HepG2 (cell line): ENCODE measurements at regions not wholly inside any gene's neighbourhood (a gene's known extent, or its start where the extent isn't known, plus 50 kb on each side); places are given as distances from the start of the nearest gene placed in this dataset.

Experiments
- ATAC-seq: fragments of 200-7000 bp; cut with Tn5 transposase; 3 replicates; pipeline ENCODE4 v1.9.1; 2020; ENCODE audit warnings: mild to moderate bottlenecking, moderate library complexity
- BruUV-seq: library from RNA; stranded (reverse); fragments of 400-500 nt; replicated peaks from 2 replicates; lab custom pipeline; 2021; lab: Mats Ljungman, UMichigan
- CTCF ChIA-PET: fragments of 300-600 bp; formaldehyde crosslinking; extraction: SDS; loops from one replicate; lab custom pipeline; 2021; ENCODE audit warnings: low total read pairs, inconsistent platforms, low intra/inter-chr PET ratio; lab: Yijun Ruan, JAX
- POLR2A ChIA-PET: fragments of 350-600 bp; sonication (Branson Sonifier 250); formaldehyde crosslinking; loops from one replicate; lab custom pipeline; 2020; ENCODE audit warnings: antibody characterized with exemption, inconsistent platforms; lab: Yijun Ruan, JAX
- DNase-seq: peaks from one replicate; pipeline ENCODE4 v3.0.0-alpha.2; 2015; ENCODE audit warnings: low spot score
- FAIRE-seq: peaks from 3 replicates; lab custom pipeline; 2011; peaks lifted over from hg19 to GRCh38; lab: Jason Lieb, UNC
- H2AFZ ChIP-seq: one replicate; pipeline ENCODE4 v1.6.1; 2011; ENCODE audit warnings: low read length, inconsistent platforms
- H3K27ac ChIP-seq: fragments of 300-600 bp; 3 replicates; pipeline ENCODE4 v1.8.0; 2011; ENCODE audit warnings: mixed run types, mild to moderate bottlenecking, mixed read lengths, low read length, inconsistent platforms; ENCODE audit not compliant: insufficient read depth; ENCODE audit errors: extremely low read length
- H3K27me3 ChIP-seq, 2 experiments: fragments of 200-600 bp in 1 of 2; 2 replicates in 1 of 2; 3 replicates in 1 of 2; pipeline versions ENCODE4 v1.6.0 to v1.8.0; 2011; ENCODE audit warnings: low read length in 2 of 2, mild to moderate bottlenecking in 2 of 2, moderate library complexity in 2 of 2, inconsistent platforms in 1 of 2; ENCODE audit not compliant: insufficient read depth in 2 of 2, control insufficient read depth in 1 of 2
- H3K36me3 ChIP-seq, 2 experiments: fragments of 200-600 bp in 1 of 2; replicated peaks in 1 of 2; 2 replicates in 1 of 2; 3 replicates in 1 of 2; pipeline versions ENCODE4 v1.5.1 to v1.8.0; 2011; ENCODE audit warnings: low read length in 2 of 2, inconsistent platforms in 1 of 2; ENCODE audit not compliant: insufficient read depth in 2 of 2, control insufficient read depth in 1 of 2
- H3K4me1 ChIP-seq: 2 replicates; pipeline ENCODE4 v1.5.1; 2012; ENCODE audit warnings: low read length, inconsistent platforms; ENCODE audit not compliant: insufficient read depth
- H3K4me2 ChIP-seq: 2 replicates; pipeline ENCODE4 v1.6.0; 2011; ENCODE audit warnings: low read depth, low read length, inconsistent platforms
- H3K4me3 ChIP-seq, 3 experiments: fragments of 200-600 bp in 1 of 3; sonication (generic), shearing (Covaris generic) in 1 of 3; replicated peaks in 1 of 3; 2 replicates each; pipeline ENCODE4 v1.5.1; 2011 to 2016; ENCODE audit warnings: low read length in 3 of 3, inconsistent platforms in 2 of 3, low read depth in 2 of 3, mild to moderate bottlenecking in 2 of 3, control low read depth in 1 of 3, mixed read lengths in 1 of 3; ENCODE audit not compliant: insufficient read depth in 1 of 3
- H3K79me2 ChIP-seq: one replicate; pipeline ENCODE4 v1.6.1; 2011; ENCODE audit warnings: low read length, inconsistent platforms; ENCODE audit not compliant: insufficient read depth
- H3K9ac ChIP-seq: 2 replicates; pipeline ENCODE4 v1.6.0; 2011; ENCODE audit warnings: mild to moderate bottlenecking, low read depth, low read length, inconsistent platforms; ENCODE audit not compliant: insufficient read depth
- H3K9me3 ChIP-seq: 2 replicates; pipeline ENCODE4 v1.5.1; 2012; ENCODE audit warnings: mild to moderate bottlenecking, low read length
- H4K20me1 ChIP-seq: 2 replicates; pipeline ENCODE4 v1.6.0; 2011; ENCODE audit warnings: inconsistent platforms, mild to moderate bottlenecking, low read length, moderate library complexity; ENCODE audit not compliant: insufficient read depth
- ARNTL ChIP-seq: sonication (generic); formaldehyde crosslinking; IDR thresholded peaks from 2 replicates; pipeline ENCODE4 v1.4.0; 2020; ENCODE audit warnings: mild to moderate bottlenecking, missing genetic modification reagents
- CENPX ChIP-seq: sonication (generic); formaldehyde crosslinking; IDR thresholded peaks from 2 replicates; pipeline ENCODE4 v1.9.0; 2021; ENCODE audit warnings: mild to moderate bottlenecking, missing genetic modification reagents, moderate library complexity
- ZNF205 ChIP-seq: IDR thresholded peaks from 2 replicates; pipeline ENCODE4 v1.6.1; 2018; ENCODE audit warnings: missing biosample characterization, missing genetic modification reagents
- ZNF256 ChIP-seq: sonication (generic); formaldehyde crosslinking; conservative IDR thresholded peaks from 2 replicates; pipeline ENCODE4 v1.4.0; 2020; ENCODE audit warnings: missing genetic modification reagents
- WGBS: methylation state at CpG from one replicate; pipeline ENCODE4 v1.1.6; 2017; ENCODE audit warnings: low lambda C conversion rate; 5-methylcytosine and 5-hydroxymethylcytosine counted together
- in situ Hi-C: cut with HindIII; loops from 2 replicates; pipeline ENCODE4 v1.10.0; 2017; ENCODE audit warnings: low pct_unique_long_range_greater_than_20kb; ENCODE audit not compliant: extremely low pct_ligation_motif_present
- intact Hi-C: fragments of 100-400 bp; cut with micrococcal nuclease; formaldehyde crosslinking; loops from one replicate; pipeline ENCODE4 v1.10.0; 2022; ENCODE audit not compliant: unreplicated experiment
- TF ChIP-seq, protein P1 (sequence below): IDR thresholded peaks from 2 replicates; pipeline ENCODE4 v1.6.1; 2012; ENCODE audit warnings: low read depth, low read length, improper control_type of control experiment
- TF ChIP-seq, protein P2 (sequence below): sonication (generic); formaldehyde crosslinking; conservative IDR thresholded peaks from 2 replicates; pipeline ENCODE4 v1.8.0; 2022; ENCODE audit warnings: low read depth, missing genetic modification reagents
- TF ChIP-seq, protein P3 (sequence below): sonication (generic); formaldehyde crosslinking; IDR thresholded peaks from 2 replicates; pipeline ENCODE4 v1.8.0; 2023; ENCODE audit warnings: mild to moderate bottlenecking, missing genetic modification reagents

DNA sequence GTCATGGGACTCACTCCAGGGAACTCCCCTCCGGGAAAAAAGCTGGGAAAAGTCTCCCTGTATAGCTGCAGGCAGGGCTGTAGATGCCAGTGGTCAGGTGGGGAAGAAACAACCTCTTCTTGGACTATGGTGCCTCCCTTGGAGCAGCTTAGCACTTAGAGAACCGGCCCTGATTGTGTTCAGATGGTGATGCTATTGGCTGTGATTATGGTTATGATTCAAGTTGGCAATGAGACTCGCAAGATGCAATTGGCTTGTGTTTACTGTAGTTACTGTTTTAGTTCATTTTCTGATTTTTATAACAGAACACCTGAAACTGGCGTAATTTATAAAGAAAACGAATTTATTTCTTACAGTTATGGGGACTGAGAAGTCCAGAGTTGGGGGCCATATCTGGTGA, 80.9 kb upstream of the ADRA1D start (continued):
- TF ChIP-seq ZNF205 (CRISPR knock-in tag): no peak
- no peak for TF ChIP-seq ZNF256 (CRISPR knock-in tag)
- TF ChIP-seq, protein P1, sequence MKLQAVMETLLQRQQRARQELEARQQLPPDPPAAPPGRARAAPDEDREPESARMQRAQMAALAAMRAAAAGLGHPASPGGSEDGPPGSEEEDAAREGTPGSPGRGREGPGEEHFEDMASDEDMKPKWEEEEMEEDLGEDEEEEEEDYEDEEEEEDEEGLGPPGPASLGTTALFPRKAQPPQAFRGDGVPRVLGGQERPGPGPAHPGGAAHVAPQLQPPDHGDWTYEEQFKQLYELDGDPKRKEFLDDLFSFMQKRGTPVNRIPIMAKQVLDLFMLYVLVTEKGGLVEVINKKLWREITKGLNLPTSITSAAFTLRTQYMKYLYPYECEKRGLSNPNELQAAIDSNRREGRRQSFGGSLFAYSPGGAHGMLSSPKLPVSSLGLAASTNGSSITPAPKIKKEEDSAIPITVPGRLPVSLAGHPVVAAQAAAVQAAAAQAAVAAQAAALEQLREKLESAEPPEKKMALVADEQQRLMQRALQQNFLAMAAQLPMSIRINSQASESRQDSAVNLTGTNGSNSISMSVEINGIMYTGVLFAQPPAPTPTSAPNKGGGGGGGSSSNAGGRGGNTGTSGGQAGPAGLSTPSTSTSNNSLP: no peak
- TF ChIP-seq ARNTL (CRISPR knock-in tag): no peak

DNA sequence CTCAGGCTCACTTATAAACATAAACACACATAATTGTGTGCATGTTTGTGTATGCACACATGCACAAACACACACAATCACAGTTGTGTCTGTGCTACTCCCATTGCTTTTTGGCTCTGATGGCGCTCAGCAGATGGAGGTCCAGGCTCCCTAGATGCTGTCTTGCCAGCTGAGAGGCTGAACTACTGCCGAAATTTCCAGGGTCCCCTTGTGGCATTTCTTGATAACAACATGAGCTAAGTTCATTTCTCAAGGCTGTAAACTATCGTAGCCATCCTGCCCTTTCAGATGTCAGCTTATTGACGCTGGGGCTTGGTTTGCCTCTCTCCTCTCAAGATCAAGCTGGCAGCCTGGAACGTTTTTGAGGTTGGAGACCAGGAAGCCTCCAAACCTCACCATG, 80.1 kb upstream of the ADRA1D start:
- H3K4me2 ChIP-seq: no peak overlapping the region
- POLR2A ChIA-PET: no interaction called here
- DNase-seq (no peak), FAIRE-seq (peak; percentile 68), ATAC-seq (no peak; the same call in 2 of the 3 replicates)
- intact Hi-C loops: no loop called here
- no TSS peak for BruUV-seq
- WGBS: 30% methylated on average over 5 of the region's 5 CpGs
- no peaks in the 10 kb centered on the region for H4K20me1 ChIP-seq
- peaks cover 3 to 17% of the 10 kb centered on the region in 2 experiments; a peak in 3 of 5 replicates for H3K27me3 ChIP-seq
- no peak overlapping the region for H2AFZ ChIP-seq
- H3K4me3 ChIP-seq: no peak overlapping the region
- no peak overlapping the region for H3K27ac ChIP-seq
- H3K9ac ChIP-seq: no peak overlapping the region
- no peaks in the 10 kb centered on the region for H3K36me3 ChIP-seq
- TF ChIP-seq, protein P2, sequence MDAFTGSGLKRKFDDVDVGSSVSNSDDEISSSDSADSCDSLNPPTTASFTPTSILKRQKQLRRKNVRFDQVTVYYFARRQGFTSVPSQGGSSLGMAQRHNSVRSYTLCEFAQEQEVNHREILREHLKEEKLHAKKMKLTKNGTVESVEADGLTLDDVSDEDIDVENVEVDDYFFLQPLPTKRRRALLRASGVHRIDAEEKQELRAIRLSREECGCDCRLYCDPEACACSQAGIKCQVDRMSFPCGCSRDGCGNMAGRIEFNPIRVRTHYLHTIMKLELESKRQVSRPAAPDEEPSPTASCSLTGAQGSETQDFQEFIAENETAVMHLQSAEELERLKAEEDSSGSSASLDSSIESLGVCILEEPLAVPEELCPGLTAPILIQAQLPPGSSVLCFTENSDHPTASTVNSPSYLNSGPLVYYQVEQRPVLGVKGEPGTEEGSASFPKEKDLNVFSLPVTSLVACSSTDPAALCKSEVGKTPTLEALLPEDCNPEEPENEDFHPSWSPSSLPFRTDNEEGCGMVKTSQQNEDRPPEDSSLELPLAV (CRISPR knock-in tag): no peak
- TF ChIP-seq, protein P3, sequence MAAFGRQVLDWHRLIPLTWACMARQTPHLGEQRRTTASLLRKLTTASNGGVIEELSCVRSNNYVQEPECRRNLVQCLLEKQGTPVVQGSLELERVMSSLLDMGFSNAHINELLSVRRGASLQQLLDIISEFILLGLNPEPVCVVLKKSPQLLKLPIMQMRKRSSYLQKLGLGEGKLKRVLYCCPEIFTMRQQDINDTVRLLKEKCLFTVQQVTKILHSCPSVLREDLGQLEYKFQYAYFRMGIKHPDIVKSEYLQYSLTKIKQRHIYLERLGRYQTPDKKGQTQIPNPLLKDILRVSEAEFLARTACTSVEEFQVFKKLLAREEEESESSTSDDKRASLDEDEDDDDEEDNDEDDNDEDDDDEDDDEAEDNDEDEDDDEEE (CRISPR knock-in tag): no peak
- no peak for TF ChIP-seq CENPX (CRISPR knock-in tag)
- no peaks in the 10 kb centered on the region for H3K9me3 ChIP-seq
- CTCF ChIA-PET: no interaction called here
- no peaks in the 10 kb centered on the region for H3K79me2 ChIP-seq
- no peaks in the 10 kb centered on the region for H3K4me1 ChIP-seq
- in situ Hi-C loops: no loop called here
